ENCODE measurements at regions not wholly inside any gene's neighbourhood (a gene's known extent, or its start where the extent isn't known, plus 50 kb on each side); places are given as distances from the start of the nearest gene placed in this dataset.

- TF ChIP-seq, protein P1, sequence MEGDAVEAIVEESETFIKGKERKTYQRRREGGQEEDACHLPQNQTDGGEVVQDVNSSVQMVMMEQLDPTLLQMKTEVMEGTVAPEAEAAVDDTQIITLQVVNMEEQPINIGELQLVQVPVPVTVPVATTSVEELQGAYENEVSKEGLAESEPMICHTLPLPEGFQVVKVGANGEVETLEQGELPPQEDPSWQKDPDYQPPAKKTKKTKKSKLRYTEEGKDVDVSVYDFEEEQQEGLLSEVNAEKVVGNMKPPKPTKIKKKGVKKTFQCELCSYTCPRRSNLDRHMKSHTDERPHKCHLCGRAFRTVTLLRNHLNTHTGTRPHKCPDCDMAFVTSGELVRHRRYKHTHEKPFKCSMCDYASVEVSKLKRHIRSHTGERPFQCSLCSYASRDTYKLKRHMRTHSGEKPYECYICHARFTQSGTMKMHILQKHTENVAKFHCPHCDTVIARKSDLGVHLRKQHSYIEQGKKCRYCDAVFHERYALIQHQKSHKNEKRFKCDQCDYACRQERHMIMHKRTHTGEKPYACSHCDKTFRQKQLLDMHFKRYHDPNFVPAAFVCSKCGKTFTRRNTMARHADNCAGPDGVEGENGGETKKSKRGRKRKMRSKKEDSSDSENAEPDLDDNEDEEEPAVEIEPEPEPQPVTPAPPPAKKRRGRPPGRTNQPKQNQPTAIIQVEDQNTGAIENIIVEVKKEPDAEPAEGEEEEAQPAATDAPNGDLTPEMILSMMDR (conservative IDR thresholded peaks at IDR 0.05 in 1 of 2, IDR thresholded peaks at IDR 0.05 in 1 of 2; ENCODE audit: low read depth in 1 of 2, low read length in 2 of 2): no peak
- no peak for TF ChIP-seq EZH2 (IDR thresholded peaks at IDR 0.05; ENCODE audit: low read length, missing control alignments)
These were observed 211.1 kb upstream of the MTNR1B start for GRCh38 chr11:92758241-92758780.
